ENCODE measurements at regions not wholly inside any gene's neighbourhood (a gene's known extent, or its start where the extent isn't known, plus 50 kb on each side); places are given as distances from the start of the nearest gene placed in this dataset.

- H3K27ac ChIP-seq (ENCODE audit: insufficient read depth in 1 of 2, low read depth in 1 of 2, low read length in 2 of 2, poor library complexity in 1 of 2, severe bottlenecking in 2 of 2) = no peak overlapping the region
These were observed 1469.7 kb upstream of the PIK3C3 start for GRCh38 chr18:40485318-40485717.

DNA sequence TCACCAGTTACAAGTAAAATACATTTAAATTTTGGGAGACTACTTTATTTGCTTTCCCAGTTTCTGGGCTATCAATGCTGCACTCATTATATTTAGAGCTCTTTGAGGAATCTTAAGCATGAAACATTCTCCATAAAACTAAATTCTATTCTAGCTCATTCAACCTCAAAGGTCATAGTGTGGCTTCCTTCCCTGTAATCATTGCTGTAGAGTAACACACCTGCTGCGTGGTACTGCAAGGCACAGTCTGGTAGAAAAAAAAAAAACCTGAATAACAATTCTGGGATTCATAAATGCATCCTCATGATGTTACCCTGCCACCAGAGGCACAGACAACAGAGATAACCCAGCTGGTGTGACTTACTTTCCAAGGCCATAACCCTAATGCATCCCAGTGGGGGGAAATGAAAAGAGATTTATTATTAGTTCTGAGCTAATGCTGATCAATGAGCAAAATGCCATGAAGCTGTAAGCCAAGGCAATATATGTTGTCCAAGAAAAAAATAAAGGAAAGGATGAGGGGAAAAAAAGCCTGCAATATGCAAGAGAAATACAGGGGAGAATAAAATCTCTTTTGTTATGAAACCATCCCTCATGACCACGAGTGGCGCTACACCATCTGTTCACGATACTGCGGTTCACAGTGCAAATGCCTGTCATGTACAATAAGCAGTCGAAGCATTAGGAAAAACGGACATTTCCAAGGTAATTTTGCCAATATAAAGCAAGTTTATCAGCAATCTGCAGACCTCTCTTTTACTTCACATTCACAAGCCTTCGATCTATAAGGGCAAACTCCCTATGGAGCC, 1481.6 kb upstream of the PIK3C3 start:
- 97% methylated on average over 7 of the region's 8 CpGs for WGBS (ENCODE audit: insufficient coverage)

More at GRCh38 chr18:40485318-40485717, 1469.7 kb upstream of the PIK3C3 start:
- Histone ChIP-seq H3K4me1 (ENCODE audit: control extremely low read depth in 1 of 4, control insufficient read depth in 4 of 4, insufficient read depth in 4 of 4, low read length in 3 of 4) (no peaks in the 10 kb centered on the region), H3K9me3 (ENCODE audit: control extremely low read depth in 1 of 5, control insufficient read depth in 4 of 5, insufficient read depth in 2 of 5, low read depth in 1 of 5, low read length in 4 of 5) (no peaks in the 10 kb centered on the region), H3K27me3 (replicated peaks in 2 of 5; ENCODE audit: control insufficient read depth in 4 of 5, insufficient read depth in 5 of 5, low read length in 4 of 5) (no peaks in the 10 kb centered on the region), H3K36me3 (ENCODE audit: control insufficient read depth in 4 of 4, insufficient read depth in 4 of 4, low read length in 3 of 4) (no peaks in the 10 kb centered on the region), H3K4me3 (ENCODE audit: control insufficient read depth in 1 of 7, extremely low read depth in 1 of 7, insufficient read depth in 4 of 7, low read depth in 2 of 7, low read length in 6 of 7) (no peak overlapping the region)
- POLR2A ChIA-PET = no interaction called here
- DNase-seq = no peak
- CTCF ChIA-PET = no interaction called here

DNA sequence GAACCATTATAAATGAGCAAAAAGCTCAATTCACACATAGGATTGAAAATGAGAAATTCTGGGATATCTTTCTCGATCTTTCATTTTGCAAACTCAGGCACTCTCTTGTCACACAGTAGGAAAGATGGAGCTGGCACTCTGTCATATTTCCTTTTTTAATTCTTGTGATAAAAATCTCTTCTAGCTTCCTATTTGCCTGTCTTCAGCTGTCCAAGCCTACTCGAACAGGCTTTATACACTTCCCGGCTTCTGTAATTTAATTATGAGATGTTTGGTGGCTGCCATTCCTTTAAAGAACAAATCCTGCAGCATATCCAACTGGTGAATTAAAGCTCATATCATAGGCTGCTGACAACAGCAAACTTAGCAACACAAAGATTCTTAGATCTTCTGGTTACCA, 1484.3 kb upstream of the PIK3C3 start:
- Histone ChIP-seq H3K4me3 (ENCODE audit: control insufficient read depth in 1 of 7, extremely low read depth in 1 of 7, insufficient read depth in 4 of 7, low read depth in 2 of 7, low read length in 6 of 7) (no peak overlapping the region), H3K9me3 (ENCODE audit: control extremely low read depth in 1 of 5, control insufficient read depth in 4 of 5, insufficient read depth in 2 of 5, low read depth in 1 of 5, low read length in 4 of 5) (no peaks in the 10 kb centered on the region), H3K36me3 (ENCODE audit: control insufficient read depth in 4 of 4, insufficient read depth in 4 of 4, low read length in 3 of 4) (no peaks in the 10 kb centered on the region), H3K27me3 (replicated peaks in 2 of 5; ENCODE audit: control insufficient read depth in 4 of 5, insufficient read depth in 5 of 5, low read length in 4 of 5) (no peaks in the 10 kb centered on the region), H3K4me1 (ENCODE audit: control extremely low read depth in 1 of 4, control insufficient read depth in 4 of 4, insufficient read depth in 4 of 4, low read length in 3 of 4) (no peaks in the 10 kb centered on the region), H3K27ac (ENCODE audit: insufficient read depth in 1 of 2, low read depth in 1 of 2, low read length in 2 of 2, poor library complexity in 1 of 2, severe bottlenecking in 2 of 2) (no peak overlapping the region)
- ChIA-PET POLR2A (no interaction called here), CTCF (no interaction called here)
- no peak for DNase-seq
- no CpG with 5 or more reads among the region's 3 CpGs for WGBS (ENCODE audit: insufficient coverage)

More for the DNA sequence above, 1481.6 kb upstream of the PIK3C3 start:
- H3K4me3 ChIP-seq (ENCODE audit: control insufficient read depth in 1 of 7, extremely low read depth in 1 of 7, insufficient read depth in 4 of 7, low read depth in 2 of 7, low read length in 6 of 7) = no peak overlapping the region
- no peaks in the 10 kb centered on the region for H3K4me1 ChIP-seq (ENCODE audit: control extremely low read depth in 1 of 4, control insufficient read depth in 4 of 4, insufficient read depth in 4 of 4, low read length in 3 of 4)
- no peaks in the 10 kb centered on the region for H3K27me3 ChIP-seq (replicated peaks in 2 of 5; ENCODE audit: control insufficient read depth in 4 of 5, insufficient read depth in 5 of 5, low read length in 4 of 5)
- POLR2A ChIA-PET = no interaction called here
- no peak overlapping the region for H3K27ac ChIP-seq (ENCODE audit: insufficient read depth in 1 of 2, low read depth in 1 of 2, low read length in 2 of 2, poor library complexity in 1 of 2, severe bottlenecking in 2 of 2)
- no peak for DNase-seq
- no peaks in the 10 kb centered on the region for H3K36me3 ChIP-seq (ENCODE audit: control insufficient read depth in 4 of 4, insufficient read depth in 4 of 4, low read length in 3 of 4)
- no peaks in the 10 kb centered on the region for H3K9me3 ChIP-seq (ENCODE audit: control extremely low read depth in 1 of 5, control insufficient read depth in 4 of 5, insufficient read depth in 2 of 5, low read depth in 1 of 5, low read length in 4 of 5)
- CTCF ChIA-PET = no interaction called here

- H3K27me3 ChIP-seq (replicated peaks in 2 of 5; ENCODE audit: control insufficient read depth in 4 of 5, insufficient read depth in 5 of 5, low read length in 4 of 5) = no peaks in the 10 kb centered on the region
- H3K9me3 ChIP-seq (ENCODE audit: control extremely low read depth in 1 of 5, control insufficient read depth in 4 of 5, insufficient read depth in 2 of 5, low read depth in 1 of 5, low read length in 4 of 5) = no peaks in the 10 kb centered on the region
- ChIA-PET CTCF (no interaction called here), POLR2A (no interaction called here)
- H3K4me1 ChIP-seq (ENCODE audit: control extremely low read depth in 1 of 4, control insufficient read depth in 4 of 4, insufficient read depth in 4 of 4, low read length in 3 of 4) = no peaks in the 10 kb centered on the region
- no peak overlapping the region for H3K27ac ChIP-seq (ENCODE audit: insufficient read depth in 1 of 2, low read depth in 1 of 2, low read length in 2 of 2, poor library complexity in 1 of 2, severe bottlenecking in 2 of 2)
- no peak overlapping the region for H3K4me3 ChIP-seq (ENCODE audit: control insufficient read depth in 1 of 7, extremely low read depth in 1 of 7, insufficient read depth in 4 of 7, low read depth in 2 of 7, low read length in 6 of 7)
- WGBS (ENCODE audit: insufficient coverage) = 100% methylated on average over 1 of the region's 4 CpGs
- DNase-seq = no peak
- H3K36me3 ChIP-seq (ENCODE audit: control insufficient read depth in 4 of 4, insufficient read depth in 4 of 4, low read length in 3 of 4) = no peaks in the 10 kb centered on the region
These were observed 1485.2 kb upstream of the PIK3C3 start for GRCh38 chr18:40469851-40470250.

GRCh38 chr18:40469316-40469715, 1485.7 kb upstream of the PIK3C3 start:
- ChIA-PET CTCF (no interaction called here), POLR2A (no interaction called here)

DNA sequence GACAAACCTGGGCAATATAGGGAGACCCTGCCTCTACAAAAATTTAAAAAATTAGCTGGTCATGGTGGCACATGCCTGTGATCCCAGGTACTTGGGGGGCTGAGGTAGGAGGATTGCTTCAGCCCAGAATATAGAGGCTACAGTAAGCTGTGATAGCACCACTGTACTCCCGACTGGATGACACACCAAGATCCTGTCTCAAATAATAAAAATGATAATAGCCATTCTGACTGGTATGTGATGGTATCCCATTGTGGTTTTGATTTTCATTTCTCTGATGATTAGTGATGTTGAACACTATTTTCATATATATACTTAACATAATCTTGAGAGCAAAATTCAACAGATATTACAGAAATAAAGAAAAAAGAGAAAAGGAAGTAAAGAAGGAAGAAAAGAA, 1491.0 kb upstream of the PIK3C3 start:
- DNase-seq = no peak
- Histone ChIP-seq H3K27ac (ENCODE audit: insufficient read depth in 1 of 2, low read depth in 1 of 2, low read length in 2 of 2, poor library complexity in 1 of 2, severe bottlenecking in 2 of 2) (no peak overlapping the region), H3K4me1 (ENCODE audit: control extremely low read depth in 1 of 4, control insufficient read depth in 4 of 4, insufficient read depth in 4 of 4, low read length in 3 of 4) (no peaks in the 10 kb centered on the region), H3K36me3 (ENCODE audit: control insufficient read depth in 4 of 4, insufficient read depth in 4 of 4, low read length in 3 of 4) (no peaks in the 10 kb centered on the region), H3K4me3 (ENCODE audit: control insufficient read depth in 1 of 7, extremely low read depth in 1 of 7, insufficient read depth in 4 of 7, low read depth in 2 of 7, low read length in 6 of 7) (no peak overlapping the region), H3K9me3 (ENCODE audit: control extremely low read depth in 1 of 5, control insufficient read depth in 4 of 5, insufficient read depth in 2 of 5, low read depth in 1 of 5, low read length in 4 of 5) (no peaks in the 10 kb centered on the region), H3K27me3 (replicated peaks in 2 of 5; ENCODE audit: control insufficient read depth in 4 of 5, insufficient read depth in 5 of 5, low read length in 4 of 5) (no peaks in the 10 kb centered on the region)
- POLR2A ChIA-PET = no interaction called here
- CTCF ChIA-PET = no interaction called here
- WGBS (ENCODE audit: insufficient coverage) = no CpG with 5 or more reads among the region's 1 CpG

More at GRCh38 chr18:40469316-40469715, 1485.7 kb upstream of the PIK3C3 start:
- H3K36me3 ChIP-seq (ENCODE audit: control insufficient read depth in 4 of 4, insufficient read depth in 4 of 4, low read length in 3 of 4) = no peaks in the 10 kb centered on the region
- no peaks in the 10 kb centered on the region for H3K4me1 ChIP-seq (ENCODE audit: control extremely low read depth in 1 of 4, control insufficient read depth in 4 of 4, insufficient read depth in 4 of 4, low read length in 3 of 4)
- no peak overlapping the region for H3K27ac ChIP-seq (ENCODE audit: insufficient read depth in 1 of 2, low read depth in 1 of 2, low read length in 2 of 2, poor library complexity in 1 of 2, severe bottlenecking in 2 of 2)
- no peaks in the 10 kb centered on the region for H3K9me3 ChIP-seq (ENCODE audit: control extremely low read depth in 1 of 5, control insufficient read depth in 4 of 5, insufficient read depth in 2 of 5, low read depth in 1 of 5, low read length in 4 of 5)
- no peak for DNase-seq
- H3K4me3 ChIP-seq (ENCODE audit: control insufficient read depth in 1 of 7, extremely low read depth in 1 of 7, insufficient read depth in 4 of 7, low read depth in 2 of 7, low read length in 6 of 7) = no peak overlapping the region
- H3K27me3 ChIP-seq (replicated peaks in 2 of 5; ENCODE audit: control insufficient read depth in 4 of 5, insufficient read depth in 5 of 5, low read length in 4 of 5) = no peaks in the 10 kb centered on the region

DNA sequence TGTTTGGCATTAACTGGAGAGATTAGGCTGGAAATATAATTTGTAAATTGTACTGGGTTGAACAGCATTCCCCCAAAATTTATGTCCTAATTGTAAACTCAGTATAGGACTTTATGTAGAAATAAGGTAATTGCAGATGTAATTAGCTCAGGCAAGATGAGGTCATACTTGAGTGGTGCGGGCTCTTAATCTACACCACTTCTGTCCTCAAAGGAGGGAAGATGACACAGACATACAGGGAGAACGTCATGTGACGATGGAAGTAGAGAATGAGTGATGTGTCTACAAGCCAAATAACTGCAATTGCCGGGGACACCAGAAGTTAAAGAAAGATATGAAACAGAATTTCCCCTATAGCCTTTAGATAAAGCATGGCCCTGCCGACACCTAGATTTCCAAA, 1501.1 kb upstream of the PIK3C3 start:
- ChIA-PET CTCF (interaction anchor here (1.2 kb wide), 1 partner anchor 13 kb away, joined by 3 read pairs; no protein-coding TSS in a partner anchor), POLR2A (no interaction called here)
- Histone ChIP-seq H3K4me3 (ENCODE audit: control insufficient read depth in 1 of 7, extremely low read depth in 1 of 7, insufficient read depth in 4 of 7, low read depth in 2 of 7, low read length in 6 of 7) (no peak overlapping the region), H3K36me3 (ENCODE audit: control insufficient read depth in 4 of 4, insufficient read depth in 4 of 4, low read length in 3 of 4) (no peaks in the 10 kb centered on the region), H3K27ac (ENCODE audit: insufficient read depth in 1 of 2, low read depth in 1 of 2, low read length in 2 of 2, poor library complexity in 1 of 2, severe bottlenecking in 2 of 2) (no peak overlapping the region), H3K9me3 (ENCODE audit: control extremely low read depth in 1 of 5, control insufficient read depth in 4 of 5, insufficient read depth in 2 of 5, low read depth in 1 of 5, low read length in 4 of 5) (no peaks in the 10 kb centered on the region), H3K4me1 (ENCODE audit: control extremely low read depth in 1 of 4, control insufficient read depth in 4 of 4, insufficient read depth in 4 of 4, low read length in 3 of 4) (no peaks in the 10 kb centered on the region), H3K27me3 (replicated peaks in 2 of 5; ENCODE audit: control insufficient read depth in 4 of 5, insufficient read depth in 5 of 5, low read length in 4 of 5) (no peaks in the 10 kb centered on the region)
- 100% methylated on average over 1 of the region's 5 CpGs for WGBS (ENCODE audit: insufficient coverage)
- no peak for DNase-seq
